NCI-H446 (cell line): ENCODE measurements at regions not wholly inside any gene's neighbourhood (a gene's known extent, or its start where the extent isn't known, plus 50 kb on each side); places are given as distances from the start of the nearest gene placed in this dataset.
A peak's percentile ranks its signal among the peaks of the same experiment; 100 is the strongest.
"Not testable (repeated sequence)": the region's sequence is repeated elsewhere in the genome, so short reads cannot be mapped to it uniquely, and the experiment has no call there.

Experiments
- DNase-seq, 2 experiments: peaks; one replicate each; lab custom pipeline; 2025; lab: John Stamatoyannopoulos, UW

GRCh38 chr10:3264161-3264761, 91.7 kb upstream of the PITRM1 start:
- no peak for DNase-seq

GRCh38 chr10:3263747-3264146, 91.2 kb upstream of the PITRM1 start:
- no peak for DNase-seq

GRCh38 chr10:3263082-3263481, 90.5 kb upstream of the PITRM1 start:
- no peak for DNase-seq

- no peak for DNase-seq
Observed at GRCh38 chr10:3261921-3262320, 89.3 kb upstream of the PITRM1 start.

GRCh38 chr10:3260066-3260834, 87.7 kb upstream of the PITRM1 start:
- no peak for DNase-seq

GRCh38 chr10:3259499-3259898, 86.9 kb upstream of the PITRM1 start:
- no peak for DNase-seq

GRCh38 chr10:3258394-3258793, 85.8 kb upstream of the PITRM1 start:
- DNase-seq, result no peak

- DNase-seq, result no peak
Observed at GRCh38 chr10:3255616-3256015, 83.0 kb upstream of the PITRM1 start.

- no peak for DNase-seq
Observed at GRCh38 chr10:3255075-3255474, 82.5 kb upstream of the PITRM1 start.

GRCh38 chr10:3253974-3254373, 81.4 kb upstream of the PITRM1 start:
- DNase-seq, result not testable (repeated sequence)

- DNase-seq, result no peak
Observed at GRCh38 chr10:3251172-3251571, 78.6 kb upstream of the PITRM1 start.

- no peak for DNase-seq
Observed at GRCh38 chr10:3249307-3249889, 76.8 kb upstream of the PITRM1 start.

GRCh38 chr10:3248526-3249306, 76.1 kb upstream of the PITRM1 start:
- no peak for DNase-seq

GRCh38 chr10:3245395-3245794, 72.8 kb upstream of the PITRM1 start:
- no peak for DNase-seq

- DNase-seq, result no peak
Observed at GRCh38 chr10:3241967-3242650, 69.5 kb upstream of the PITRM1 start.

- no peak for DNase-seq
Observed at GRCh38 chr10:3241274-3241921, 68.8 kb upstream of the PITRM1 start.

- no peak for DNase-seq
Observed at GRCh38 chr10:3239920-3240894, 67.6 kb upstream of the PITRM1 start.

- peak in 1 of 2 experiments; percentile 11 for DNase-seq
Observed at GRCh38 chr10:3239066-3239919, 66.7 kb upstream of the PITRM1 start.
